ENCODE measurements at regions not wholly inside any gene's neighbourhood (a gene's known extent, or its start where the extent isn't known, plus 50 kb on each side); places are given as distances from the start of the nearest gene placed in this dataset.

- Histone ChIP-seq H3K27me3 (no peaks in the 10 kb centered on the region), H3K4me1 (no peaks in the 10 kb centered on the region), H3K27ac (no peak overlapping the region), H3K4me3 (no peak overlapping the region), H3K36me3 (no peaks in the 10 kb centered on the region), H3K9me3 (no peaks in the 10 kb centered on the region)
- DNase-seq, result no peak
- intact Hi-C loops (cut with DNase I; ENCODE audit: low total_unique reads), result loop anchor here (10.0 kb wide), 1 partner anchor 61 kb away; no protein-coding TSS in a partner anchor
- TF ChIP-seq CTCF (IDR thresholded peaks at IDR 0.05), result no peak
- TF ChIP-seq POLR2A (IDR thresholded peaks at IDR 0.05), result no peak
Observed at GRCh38 chr6:144776031-144776819, 491.1 kb downstream of the UTRN start.

GRCh38 chr6:144777249-144777648 is 492.1 kb downstream of the UTRN start:
- intact Hi-C loops (cut with DNase I; ENCODE audit: low total_unique reads), result loop anchor here (10.0 kb wide), 1 partner anchor 62 kb away; no protein-coding TSS in a partner anchor
- Histone ChIP-seq H3K27me3 (no peaks in the 10 kb centered on the region), H3K4me3 (no peak overlapping the region), H3K9me3 (no peaks in the 10 kb centered on the region), H3K27ac (no peak overlapping the region), H3K4me1 (no peaks in the 10 kb centered on the region), H3K36me3 (no peaks in the 10 kb centered on the region)
- TF ChIP-seq CTCF (IDR thresholded peaks at IDR 0.05) (no peak), POLR2A (IDR thresholded peaks at IDR 0.05) (no peak)
- no peak for DNase-seq

GRCh38 chr6:144778056-144778455 is 492.9 kb downstream of the UTRN start:
- intact Hi-C loops (cut with DNase I; ENCODE audit: low total_unique reads), result loop anchor here (10.0 kb wide), 1 partner anchor 63 kb away; no protein-coding TSS in a partner anchor
- Histone ChIP-seq H3K27ac (no peak overlapping the region), H3K36me3 (no peaks in the 10 kb centered on the region), H3K4me1 (no peaks in the 10 kb centered on the region), H3K9me3 (no peaks in the 10 kb centered on the region), H3K27me3 (no peaks in the 10 kb centered on the region), H3K4me3 (no peak overlapping the region)
- TF ChIP-seq CTCF (IDR thresholded peaks at IDR 0.05), result no peak
- TF ChIP-seq POLR2A (IDR thresholded peaks at IDR 0.05), result no peak
- no peak for DNase-seq

GRCh38 chr6:144778773-144779492 is 493.8 kb downstream of the UTRN start:
- no peaks in the 10 kb centered on the region for H3K27me3 ChIP-seq
- H3K9me3 ChIP-seq, result no peaks in the 10 kb centered on the region
- no peak overlapping the region for H3K27ac ChIP-seq
- TF ChIP-seq CTCF (IDR thresholded peaks at IDR 0.05) (no peak), POLR2A (IDR thresholded peaks at IDR 0.05) (no peak)
- intact Hi-C loops (cut with DNase I; ENCODE audit: low total_unique reads), result loop anchor here (10.0 kb wide), 1 partner anchor 64 kb away; no protein-coding TSS in a partner anchor
- H3K4me1 ChIP-seq, result no peaks in the 10 kb centered on the region
- no peak overlapping the region for H3K4me3 ChIP-seq
- DNase-seq, result no peak
- H3K36me3 ChIP-seq, result no peaks in the 10 kb centered on the region

GRCh38 chr6:144781836-144782235 is 496.7 kb downstream of the UTRN start:
- H3K9me3 ChIP-seq, result no peaks in the 10 kb centered on the region
- H3K4me1 ChIP-seq, result no peaks in the 10 kb centered on the region
- no peak for TF ChIP-seq POLR2A (IDR thresholded peaks at IDR 0.05)
- no peaks in the 10 kb centered on the region for H3K36me3 ChIP-seq
- H3K27me3 ChIP-seq, result no peaks in the 10 kb centered on the region
- no peak for DNase-seq
- H3K27ac ChIP-seq, result no peak overlapping the region
- intact Hi-C loops (cut with DNase I; ENCODE audit: low total_unique reads), result no loop called here
- no peak overlapping the region for H3K4me3 ChIP-seq
